Liver (tissue), 8 donors: ENCODE measurements at regions not wholly inside any gene's neighbourhood (a gene's known extent, or its start where the extent isn't known, plus 50 kb on each side); places are given as distances from the start of the nearest gene placed in this dataset.

Source experiments
- DNase-seq: peaks from one replicate; pipeline ENCODE4 v3.0.0-alpha.2; 2017; ENCODE audit warnings: low spot score
- H3K27ac ChIP-seq, 2 donors: one replicate each; pipeline ENCODE4 v1.7.0; 2013; ENCODE audit warnings: inconsistent platforms in 2 of 2, low read length in 2 of 2, control low read depth in 1 of 2, low read depth in 1 of 2, mild to moderate bottlenecking in 1 of 2
- H3K27me3 ChIP-seq, 4 donors: one replicate each; pipeline versions ENCODE4 v1.6.1 to v1.7.0; 2013; ENCODE audit warnings: low read length in 3 of 4, inconsistent platforms in 1 of 4, mild to moderate bottlenecking in 1 of 4, moderate library complexity in 1 of 4; ENCODE audit not compliant: control insufficient read depth in 4 of 4, insufficient read depth in 4 of 4
- H3K36me3 ChIP-seq, 4 donors: one replicate each; pipeline versions ENCODE4 v1.6.1 to v1.7.0; 2013; ENCODE audit warnings: low read length in 3 of 4, mild to moderate bottlenecking in 3 of 4, low read depth in 1 of 4, moderate library complexity in 1 of 4; ENCODE audit not compliant: control insufficient read depth in 4 of 4, insufficient read depth in 3 of 4
- H3K4me1 ChIP-seq, 4 donors: one replicate each; pipeline versions ENCODE4 v1.6.1 to v1.7.0; 2013; ENCODE audit warnings: low read length in 3 of 4, mild to moderate bottlenecking in 3 of 4, moderate library complexity in 1 of 4; ENCODE audit not compliant: control insufficient read depth in 4 of 4, insufficient read depth in 4 of 4
- H3K4me3 ChIP-seq, 3 donors: one replicate each; pipeline versions ENCODE4 v1.6.1 to v1.7.0; 2013; ENCODE audit warnings: low read length in 3 of 3, control low read depth in 1 of 3, low read depth in 1 of 3, mild to moderate bottlenecking in 1 of 3
- H3K9ac ChIP-seq, 2 donors: one replicate each; pipeline ENCODE4 v1.7.0; 2013; ENCODE audit warnings: low read length in 2 of 2, mild to moderate bottlenecking in 2 of 2, moderate library complexity in 2 of 2, control low read depth in 1 of 2, low read depth in 1 of 2
- H3K9me3 ChIP-seq, 4 donors: one replicate each; pipeline versions ENCODE4 v1.6.1 to v1.7.0; 2013; ENCODE audit warnings: low read length in 3 of 4; ENCODE audit not compliant: control insufficient read depth in 4 of 4
- ATF3 ChIP-seq: IDR thresholded peaks from 2 replicates; pipeline ENCODE4 v1.6.1; 2016; ENCODE audit warnings: antibody characterized with exemption
- CTCF ChIP-seq: fragments of 150-350 bp; IDR thresholded peaks from 2 replicates; pipeline ENCODE4 v1.5.1; 2017; ENCODE audit warnings: improper control_type of control experiment, low read depth, low read length; ENCODE audit not compliant: missing input control
- EGR1 ChIP-seq, 2 donors: IDR thresholded peaks; 2 replicates each; pipeline ENCODE4 v1.6.1; 2016 to 2018; ENCODE audit warnings: antibody characterized with exemption in 2 of 2, low read depth in 2 of 2
- FOXA1 ChIP-seq: IDR thresholded peaks from 2 replicates; pipeline ENCODE4 v1.6.1; 2016; ENCODE audit warnings: antibody characterized with exemption
- FOXA2 ChIP-seq: IDR thresholded peaks from 2 replicates; pipeline ENCODE4 v1.6.1; 2016; ENCODE audit warnings: antibody characterized with exemption
- GABPA ChIP-seq, 2 donors: IDR thresholded peaks in 1 of 2; conservative IDR thresholded peaks in 1 of 2; 2 replicates each; pipeline ENCODE4 v1.6.1; 2016; ENCODE audit warnings: antibody characterized with exemption in 2 of 2, mild to moderate bottlenecking in 1 of 2, moderate library complexity in 1 of 2
- HNF4A ChIP-seq, 2 donors: conservative IDR thresholded peaks; 2 replicates each; pipeline ENCODE4 v1.6.1; 2016; ENCODE audit warnings: antibody characterized with exemption in 2 of 2, mild to moderate bottlenecking in 2 of 2
- HNF4G ChIP-seq: IDR thresholded peaks from 2 replicates; pipeline ENCODE4 v1.6.1; 2016; ENCODE audit warnings: antibody characterized with exemption
- JUND ChIP-seq, 2 donors: IDR thresholded peaks; 2 replicates each; pipeline ENCODE4 v1.6.1; 2016; ENCODE audit warnings: antibody characterized with exemption in 2 of 2
- MAX ChIP-seq: IDR thresholded peaks from 2 replicates; pipeline ENCODE4 v1.6.1; 2016; ENCODE audit warnings: antibody characterized with exemption
- NR2F2 ChIP-seq: IDR thresholded peaks from 2 replicates; pipeline ENCODE4 v1.6.1; 2016; ENCODE audit warnings: antibody characterized with exemption
- RAD21 ChIP-seq, 2 donors: IDR thresholded peaks; 2 replicates each; pipeline ENCODE4 v1.6.1; 2016; ENCODE audit warnings: antibody characterized with exemption in 2 of 2, mild to moderate bottlenecking in 2 of 2
- REST ChIP-seq: IDR thresholded peaks from 2 replicates; pipeline ENCODE4 v1.6.1; 2016; ENCODE audit warnings: antibody characterized with exemption, mild to moderate bottlenecking
- RXRA ChIP-seq, 2 donors: IDR thresholded peaks; 2 replicates each; pipeline ENCODE4 v1.6.1; 2017 to 2018; ENCODE audit warnings: antibody characterized with exemption in 2 of 2, mild to moderate bottlenecking in 1 of 2
- TAF1 ChIP-seq: conservative IDR thresholded peaks from 2 replicates; pipeline ENCODE4 v1.6.1; 2016; ENCODE audit warnings: antibody characterized with exemption, mild to moderate bottlenecking
- YY1 ChIP-seq: IDR thresholded peaks from 2 replicates; pipeline ENCODE4 v1.6.1; 2016; ENCODE audit warnings: antibody characterized with exemption, mild to moderate bottlenecking
- ZBTB33 ChIP-seq: IDR thresholded peaks from 2 replicates; pipeline ENCODE4 v1.6.1; 2016; ENCODE audit warnings: antibody characterized with exemption
- WGBS: extraction: QIAGEN DNeasy Blood & Tissue Kit; methylation state at CpG from one replicate; pipeline ENCODE4 v1.1.7; 2013; 5-methylcytosine and 5-hydroxymethylcytosine counted together
- donor health status: healthy.
- donor health status: healthy.
- donor health status: healthy.
- donor health status: healthy.
- donor health status: healthy.

GRCh38 chr5:72618708-72619107 lies 111.5 kb upstream of the ZNF366 start:
- TF ChIP-seq FOXA1 (no peak), YY1 (no peak), RXRA (IDR thresholded peaks at IDR 0.05) (no peak), ATF3 (no peak), MAX (no peak), NR2F2 (no peak), RAD21 (IDR thresholded peaks at IDR 0.05) (no peak), TAF1 (no peak), GABPA (IDR thresholded peaks at IDR 0.05 in 1 of 2, conservative IDR thresholded peaks at IDR 0.05 in 1 of 2) (no peak), JUND (IDR thresholded peaks at IDR 0.05) (no peak), ZBTB33 (no peak), HNF4G (no peak), HNF4A (conservative IDR thresholded peaks at IDR 0.05) (no peak), REST (no peak)
- no peaks in the 10 kb centered on the region for H3K4me1 ChIP-seq
- H3K27ac ChIP-seq = no peak overlapping the region
- H3K27me3 ChIP-seq = peaks cover 0 to 3% (median 0%) of the 10 kb centered on the region in 4 donors
- no peaks in the 10 kb centered on the region for H3K36me3 ChIP-seq
- 68% methylated on average over 4 of the region's 4 CpGs for WGBS
- no peak overlapping the region for H3K4me3 ChIP-seq
- no peak overlapping the region for H3K9ac ChIP-seq
- no peaks in the 10 kb centered on the region for H3K9me3 ChIP-seq
- no peak for DNase-seq

GRCh38 chr5:72615061-72615460 lies 107.9 kb upstream of the ZNF366 start:
- DNase-seq = no peak
- Histone ChIP-seq H3K27ac (no peak overlapping the region), H3K36me3 (no peaks in the 10 kb centered on the region), H3K4me3 (no peak overlapping the region), H3K9ac (no peak overlapping the region), H3K4me1 (no peaks in the 10 kb centered on the region), H3K27me3 (no peaks in the 10 kb centered on the region), H3K9me3 (no peaks in the 10 kb centered on the region)
- no peak for TF ChIP-seq JUND (IDR thresholded peaks at IDR 0.05)
- TF ChIP-seq MAX = no peak
- no peak for TF ChIP-seq FOXA1
- no peak for TF ChIP-seq RXRA (IDR thresholded peaks at IDR 0.05)
- no peak for TF ChIP-seq RAD21 (IDR thresholded peaks at IDR 0.05)
- TF ChIP-seq HNF4G = no peak
- TF ChIP-seq REST = no peak
- no peak for TF ChIP-seq NR2F2
- TF ChIP-seq CTCF = no peak
- TF ChIP-seq HNF4A (conservative IDR thresholded peaks at IDR 0.05) = no peak
- TF ChIP-seq ZBTB33 = no peak
- TF ChIP-seq GABPA (IDR thresholded peaks at IDR 0.05 in 1 of 2, conservative IDR thresholded peaks at IDR 0.05 in 1 of 2) = no peak
- TF ChIP-seq ATF3 = no peak
- no peak for TF ChIP-seq YY1
- TF ChIP-seq FOXA2 = no peak
- TF ChIP-seq TAF1 = no peak
- no peak for TF ChIP-seq EGR1 (IDR thresholded peaks at IDR 0.05; ENCODE audit: low read depth in 2 of 2)
